NT2/D1 (cell line): ENCODE measurements at regions not wholly inside any gene's neighbourhood (a gene's known extent, or its start where the extent isn't known, plus 50 kb on each side); places are given as distances from the start of the nearest gene placed in this dataset.

Experiments used
- YY1 ChIP-seq: IDR thresholded peaks from 2 replicates; pipeline ENCODE4 v1.6.1; 2011; ENCODE audit not compliant: insufficient read length, insufficient read depth
- ZNF274 ChIP-seq: IDR thresholded peaks from 2 replicates; pipeline ENCODE4 v1.6.1; 2011; ENCODE audit warnings: mild to moderate bottlenecking, low read depth, low read length

DNA sequence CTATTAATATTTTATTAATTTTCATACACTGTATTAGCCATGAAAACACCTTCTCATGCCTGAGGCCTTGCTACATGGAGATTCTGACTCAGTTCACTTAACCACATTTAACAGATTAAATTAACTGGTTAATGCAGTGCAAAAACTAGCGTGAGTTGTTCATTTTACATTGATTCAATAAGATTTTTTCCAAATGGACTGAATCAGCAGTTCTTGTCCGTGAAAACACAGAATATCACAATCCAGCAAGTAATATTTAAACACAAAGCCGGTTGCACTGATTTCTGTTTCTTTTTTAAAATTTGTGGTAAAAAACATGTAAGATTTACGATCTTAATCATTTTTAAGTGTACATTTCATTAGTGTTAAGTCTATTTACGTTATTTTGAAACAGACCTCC, 118.2 kb upstream of the THUMPD2 start:
- TF ChIP-seq YY1 (no peak), ZNF274 (no peak)
